GM12892 (cell line): ENCODE measurements at regions not wholly inside any gene's neighbourhood (a gene's known extent, or its start where the extent isn't known, plus 50 kb on each side); places are given as distances from the start of the nearest gene placed in this dataset.
"Not testable (repeated sequence)": the region's sequence is repeated elsewhere in the genome, so short reads cannot be mapped to it uniquely, and the experiment has no call there.

Experiments
- POLR2A ChIP-seq: IDR thresholded peaks from 2 replicates; pipeline ENCODE4 v1.6.1; 2011; ENCODE audit warnings: low read depth, low read length, control low read depth
- POLR2AphosphoS5 ChIP-seq: IDR thresholded peaks from 2 replicates; pipeline ENCODE4 v1.6.1; 2011; ENCODE audit warnings: low read depth, low read length, control low read depth
- TAF1 ChIP-seq: IDR thresholded peaks from 2 replicates; pipeline ENCODE4 v1.6.1; 2011; ENCODE audit warnings: low read depth, mild to moderate bottlenecking, control low read depth, low read length, borderline replicate concordance

DNA sequence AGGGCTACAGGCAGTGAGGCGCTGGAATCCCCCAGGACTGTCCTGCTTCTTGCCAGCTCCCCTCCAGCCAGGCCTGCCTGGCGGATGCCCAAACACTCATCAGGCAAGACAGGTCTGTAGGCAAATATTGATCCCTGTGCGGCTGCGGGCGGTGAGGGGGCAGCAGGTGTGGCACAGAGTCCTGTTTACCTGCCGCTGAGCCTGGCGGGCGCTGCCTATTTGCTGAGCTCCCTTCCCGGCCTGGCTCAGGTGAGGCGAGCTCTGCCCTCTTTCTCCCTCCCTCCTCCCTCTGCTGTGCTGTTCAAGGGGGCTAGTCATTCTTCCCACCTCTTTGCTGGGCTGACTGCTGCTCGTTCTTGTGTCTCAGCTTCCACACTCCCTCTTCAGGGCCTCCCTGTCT is 71.5 kb downstream of the PROP1 start:
- TF ChIP-seq POLR2A, POLR2AphosphoS5, TAF1: not testable (repeated sequence)
